Prostate gland (tissue), 2 donors: ENCODE measurements at regions not wholly inside any gene's neighbourhood (a gene's known extent, or its start where the extent isn't known, plus 50 kb on each side); places are given as distances from the start of the nearest gene placed in this dataset.

Experiments used
- DNase-seq: peaks from one replicate; pipeline ENCODE4 v3.0.0-alpha.2; 2019; ENCODE audit warnings: low spot score
- H3K27ac ChIP-seq, 2 donors: fragments of 200-600 bp; sonication (generic); 2 replicates each; pipeline ENCODE4 v1.5.1; 2017 to 2019
- H3K27me3 ChIP-seq: fragments of 200-600 bp; sonication (generic); replicated peaks from 2 replicates; pipeline ENCODE4 v1.5.1; 2019; ENCODE audit not compliant: insufficient read depth
- H3K36me3 ChIP-seq, 2 donors: fragments of 200-600 bp; sonication (generic); 1 replicate in 1 of 2; 2 replicates in 1 of 2; pipeline versions ENCODE4 v1.5.1 to v1.8.1; 2017 to 2019
- H3K4me1 ChIP-seq: fragments of 200-600 bp; sonication (generic); replicated peaks from 2 replicates; pipeline ENCODE4 v1.5.1; 2019
- H3K4me3 ChIP-seq, 2 donors: fragments of 200-600 bp; sonication (generic); 2 replicates each; pipeline ENCODE4 v1.5.1; 2017 to 2019
- H3K9me3 ChIP-seq: fragments of 200-600 bp; sonication (generic); 2 replicates; pipeline ENCODE4 v1.5.1; 2017
- POLR2A ChIP-seq: fragments of 450-650 bp; IDR thresholded peaks from one replicate; pipeline ENCODE4 v1.6.1; 2016; ENCODE audit warnings: antibody characterized with exemption, mild to moderate bottlenecking
- POLR2AphosphoS5 ChIP-seq: sonication (generic); formaldehyde crosslinking; IDR thresholded peaks from one replicate; pipeline ENCODE4 v1.6.1; 2017; ENCODE audit warnings: antibody characterized with exemption
- WGBS: methylation state at CpG from one replicate; pipeline ENCODE4 v1.1.5; 2018; 5-methylcytosine and 5-hydroxymethylcytosine counted together
- intact Hi-C: fragments of 100-400 bp; cut with DNase I; formaldehyde crosslinking; loops from one replicate; pipeline ENCODE4 v1.14.2; 2022
- TF ChIP-seq, protein P1 (sequence below), 4 experiments: fragments of 200-600 bp in 2 of 4; fragments of 450-650 bp in 2 of 4; sonication (generic) in 2 of 4; IDR thresholded peaks; 1 replicate in 3 of 4; 2 replicates in 1 of 4; pipeline ENCODE4 v1.5.1; 2016 to 2019; ENCODE audit warnings: antibody characterized with exemption in 4 of 4, mild to moderate bottlenecking in 2 of 4, moderate library complexity in 2 of 4

DNA sequence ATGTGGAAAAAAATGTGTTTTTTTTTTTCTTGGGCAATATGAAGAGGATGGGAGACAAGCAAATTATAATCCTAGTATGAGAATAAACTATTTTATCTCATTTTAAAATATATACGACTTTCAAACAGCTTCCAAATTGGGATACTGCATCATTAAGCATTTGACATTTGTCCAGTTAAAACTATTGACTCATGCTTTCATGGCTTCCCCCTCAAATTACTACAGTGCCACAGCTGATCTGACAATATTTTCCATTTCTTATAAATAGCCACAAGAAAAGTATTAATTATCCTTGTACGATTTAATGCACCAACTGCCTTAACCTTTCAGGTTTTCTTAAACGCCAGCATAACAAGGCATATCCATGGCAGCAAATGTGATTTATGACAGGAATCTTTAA lies 1134.8 kb upstream of the ZEB2 start:
- Histone ChIP-seq H3K27me3 (no peaks in the 10 kb centered on the region), H3K4me1 (no peaks in the 10 kb centered on the region), H3K9me3 (no peaks in the 10 kb centered on the region), H3K4me3 (no peak overlapping the region), H3K27ac (no peak overlapping the region), H3K36me3 (no peaks in the 10 kb centered on the region)
- no peak for DNase-seq
- no peak for TF ChIP-seq POLR2AphosphoS5
- no peak for TF ChIP-seq POLR2A
- TF ChIP-seq, protein P1, sequence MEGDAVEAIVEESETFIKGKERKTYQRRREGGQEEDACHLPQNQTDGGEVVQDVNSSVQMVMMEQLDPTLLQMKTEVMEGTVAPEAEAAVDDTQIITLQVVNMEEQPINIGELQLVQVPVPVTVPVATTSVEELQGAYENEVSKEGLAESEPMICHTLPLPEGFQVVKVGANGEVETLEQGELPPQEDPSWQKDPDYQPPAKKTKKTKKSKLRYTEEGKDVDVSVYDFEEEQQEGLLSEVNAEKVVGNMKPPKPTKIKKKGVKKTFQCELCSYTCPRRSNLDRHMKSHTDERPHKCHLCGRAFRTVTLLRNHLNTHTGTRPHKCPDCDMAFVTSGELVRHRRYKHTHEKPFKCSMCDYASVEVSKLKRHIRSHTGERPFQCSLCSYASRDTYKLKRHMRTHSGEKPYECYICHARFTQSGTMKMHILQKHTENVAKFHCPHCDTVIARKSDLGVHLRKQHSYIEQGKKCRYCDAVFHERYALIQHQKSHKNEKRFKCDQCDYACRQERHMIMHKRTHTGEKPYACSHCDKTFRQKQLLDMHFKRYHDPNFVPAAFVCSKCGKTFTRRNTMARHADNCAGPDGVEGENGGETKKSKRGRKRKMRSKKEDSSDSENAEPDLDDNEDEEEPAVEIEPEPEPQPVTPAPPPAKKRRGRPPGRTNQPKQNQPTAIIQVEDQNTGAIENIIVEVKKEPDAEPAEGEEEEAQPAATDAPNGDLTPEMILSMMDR (IDR thresholded peaks at IDR 0.05): no peak
- intact Hi-C loops: no loop called here
- WGBS: 85% methylated on average over 3 of the region's 3 CpGs

GRCh38 chr2:145654156-145654555 lies 1134.2 kb upstream of the ZEB2 start:
- TF ChIP-seq, protein P1 (IDR thresholded peaks at IDR 0.05): no peak
- TF ChIP-seq POLR2A: no peak
- DNase-seq: no peak
- Histone ChIP-seq H3K36me3 (no peaks in the 10 kb centered on the region), H3K27me3 (no peaks in the 10 kb centered on the region), H3K4me3 (no peak overlapping the region), H3K27ac (no peak overlapping the region), H3K9me3 (no peaks in the 10 kb centered on the region), H3K4me1 (no peaks in the 10 kb centered on the region)
- 89% methylated on average over 2 of the region's 2 CpGs for WGBS
- intact Hi-C loops: no loop called here

- H3K27ac ChIP-seq: no peak overlapping the region
- intact Hi-C loops: no loop called here
- TF ChIP-seq, protein P1 (IDR thresholded peaks at IDR 0.05): no peak
- TF ChIP-seq POLR2A (no peak), POLR2AphosphoS5 (no peak)
- no peaks in the 10 kb centered on the region for H3K36me3 ChIP-seq
- no peaks in the 10 kb centered on the region for H3K9me3 ChIP-seq
- H3K4me3 ChIP-seq: no peak overlapping the region
- H3K27me3 ChIP-seq: no peaks in the 10 kb centered on the region
- H3K4me1 ChIP-seq: no peaks in the 10 kb centered on the region
- no peak for DNase-seq
Observed at GRCh38 chr2:145653553-145653952, 1133.6 kb upstream of the ZEB2 start.

- no peaks in the 10 kb centered on the region for H3K9me3 ChIP-seq
- H3K27me3 ChIP-seq: no peaks in the 10 kb centered on the region
- TF ChIP-seq POLR2A: no peak
- no peak for TF ChIP-seq POLR2AphosphoS5
- TF ChIP-seq, protein P1 (IDR thresholded peaks at IDR 0.05): no peak
- intact Hi-C loops: no loop called here
- H3K27ac ChIP-seq: no peak overlapping the region
- no peak overlapping the region for H3K4me3 ChIP-seq
- DNase-seq: no peak
- no peaks in the 10 kb centered on the region for H3K36me3 ChIP-seq
- 76% methylated on average over 7 of the region's 7 CpGs for WGBS
- no peaks in the 10 kb centered on the region for H3K4me1 ChIP-seq
Observed at GRCh38 chr2:145652571-145653545, 1132.9 kb upstream of the ZEB2 start.

GRCh38 chr2:145652036-145652435 lies 1132.1 kb upstream of the ZEB2 start:
- intact Hi-C loops: no loop called here
- DNase-seq: no peak
- no peak overlapping the region for H3K27ac ChIP-seq
- no peaks in the 10 kb centered on the region for H3K36me3 ChIP-seq
- TF ChIP-seq, protein P1 (IDR thresholded peaks at IDR 0.05): no peak
- TF ChIP-seq POLR2AphosphoS5 (no peak), POLR2A (no peak)
- H3K9me3 ChIP-seq: no peaks in the 10 kb centered on the region
- H3K4me3 ChIP-seq: no peak overlapping the region
- 80% methylated on average over 2 of the region's 2 CpGs for WGBS
- H3K27me3 ChIP-seq: no peaks in the 10 kb centered on the region
- H3K4me1 ChIP-seq: no peaks in the 10 kb centered on the region
